HCT116 (cell line): ENCODE measurements at regions not wholly inside any gene's neighbourhood (a gene's known extent, or its start where the extent isn't known, plus 50 kb on each side); places are given as distances from the start of the nearest gene placed in this dataset.

Experiments used
- ATAC-seq: fragments of 200-7000 bp; cut with Tn5 transposase; 2 replicates; pipeline ENCODE4 v1.9.1; 2020; ENCODE audit warnings: mild to moderate bottlenecking, moderate library complexity
- BruUV-seq: library from RNA; stranded (reverse); fragments of 400-500 nt; replicated peaks from 2 replicates; lab custom pipeline; 2021; lab: Mats Ljungman, UMichigan
- CTCF ChIA-PET: fragments of 300-600 bp; sonication (Branson Sonifier 250); formaldehyde crosslinking; loops from one replicate; lab custom pipeline; 2021; ENCODE audit warnings: antibody characterized with exemption; lab: Charles Lee
- POLR2A ChIA-PET: fragments of 300-600, 350-600 bp; sonication (Branson Sonifier 250); formaldehyde crosslinking; loops from one replicate; lab custom pipeline; 2021; ENCODE audit warnings: antibody characterized with exemption; lab: Charles Lee
- RAD21 ChIA-PET, 2 experiments: fragments of 300-600 bp; sonication (Branson Sonifier 250); formaldehyde crosslinking; loops; one replicate each; lab custom pipeline; 2023; ENCODE audit warnings: low total read pairs in 2 of 2; ENCODE audit not compliant: uncharacterized antibody in 2 of 2, unreplicated experiment in 2 of 2, low non-redundant PET in 1 of 2; lab: Charles Lee
- DNase-seq: peaks from one replicate; pipeline ENCODE4 v3.0.0-alpha.2; 2010; ENCODE audit warnings: low read depth, low spot score
- H2AFZ ChIP-seq: fragments of 200-600 bp; shearing (Covaris generic), sonication (generic); 2 replicates; pipeline ENCODE4 v1.6.1; 2017; ENCODE audit warnings: low read depth, mixed run types, mixed read lengths, antibody characterized with exemption, low read length; ENCODE audit not compliant: poor library complexity, severe bottlenecking
- H3K27ac ChIP-seq: 2 replicates; pipeline ENCODE4 v1.5.1; 2012; ENCODE audit warnings: low read depth, low read length
- H3K27me3 ChIP-seq: fragments of 200-600 bp; sonication (generic); 2 replicates; pipeline ENCODE4 v1.6.1; 2016; ENCODE audit warnings: mixed run types, low read length, mixed read lengths; ENCODE audit not compliant: insufficient read depth
- H3K36me3 ChIP-seq, 2 experiments: fragments of 200-500 bp in 1 of 2; fragments of 200-600 bp in 1 of 2; sonication (Bioruptor generic) in 1 of 2; sonication (generic) in 1 of 2; 2 replicates each; pipeline versions ENCODE4 v1.5.1 to v1.6.1; 2014 to 2016; ENCODE audit warnings: low read length in 2 of 2, inconsistent platforms in 1 of 2, mixed read lengths in 1 of 2, mixed run types in 1 of 2; ENCODE audit not compliant: insufficient read depth in 2 of 2, control insufficient read depth in 1 of 2
- H3K4me1 ChIP-seq, 2 experiments: fragments of 200-600 bp in 1 of 2; sonication (generic) in 1 of 2; 2 replicates each; pipeline versions ENCODE4 v1.5.1 to v1.6.1; 2012 to 2017; ENCODE audit warnings: low read length in 2 of 2, inconsistent platforms in 1 of 2, mild to moderate bottlenecking in 1 of 2, mixed read lengths in 1 of 2, mixed run types in 1 of 2, moderate library complexity in 1 of 2; ENCODE audit not compliant: insufficient read depth in 2 of 2, control insufficient read depth in 1 of 2
- H3K4me2 ChIP-seq: fragments of 200-600 bp; sonication (generic); 2 replicates; pipeline ENCODE4 v1.6.1; 2017; ENCODE audit warnings: mixed run types, low read length, mixed read lengths
- H3K4me3 ChIP-seq, 2 experiments: fragments of 200-600 bp in 1 of 2; sonication (generic) in 1 of 2; replicated peaks in 1 of 2; 2 replicates each; pipeline ENCODE4 v1.5.1; 2011 to 2016; ENCODE audit warnings: low read length in 2 of 2, control low read depth in 1 of 2, low read depth in 1 of 2, mild to moderate bottlenecking in 1 of 2, mixed read lengths in 1 of 2, mixed run types in 1 of 2
- H3K79me2 ChIP-seq: fragments of 200-600 bp; sonication (generic); 2 replicates; pipeline ENCODE4 v1.6.1; 2017; ENCODE audit warnings: mild to moderate bottlenecking, mixed run types, low read length, moderate library complexity, mixed read lengths; ENCODE audit not compliant: insufficient read depth
- H3K9ac ChIP-seq: fragments of 200-600 bp; sonication (generic); 2 replicates; pipeline ENCODE4 v1.6.1; 2016; ENCODE audit warnings: low read length, mixed read lengths
- H3K9me2 ChIP-seq: fragments of 200-600 bp; sonication (generic), shearing (Covaris generic); 2 replicates; pipeline ENCODE4 v1.6.1; 2017; ENCODE audit warnings: mixed run types, mild to moderate bottlenecking, moderate library complexity; ENCODE audit not compliant: insufficient read depth
- H3K9me3 ChIP-seq, 2 experiments: fragments of 200-500 bp in 1 of 2; fragments of 200-600 bp in 1 of 2; sonication (Bioruptor generic) in 1 of 2; sonication (generic) in 1 of 2; 2 replicates each; pipeline ENCODE4 v1.6.1; 2014 to 2017; ENCODE audit warnings: low read length in 2 of 2, mixed read lengths in 2 of 2, inconsistent platforms in 1 of 2, low read depth in 1 of 2, mild to moderate bottlenecking in 1 of 2, mixed run types in 1 of 2, moderate library complexity in 1 of 2; ENCODE audit not compliant: control insufficient read depth in 1 of 2, insufficient read depth in 1 of 2
- H4K20me1 ChIP-seq: fragments of 200-600 bp; sonication (generic), shearing (Covaris generic); 2 replicates; pipeline ENCODE4 v1.6.1; 2017; ENCODE audit warnings: mixed run types, mild to moderate bottlenecking, moderate library complexity; ENCODE audit not compliant: insufficient read depth
- CBX3 ChIP-seq: IDR thresholded peaks from 2 replicates; pipeline ENCODE4 v1.6.1; 2012; ENCODE audit warnings: low read depth
- EGR1 ChIP-seq: IDR thresholded peaks from 2 replicates; pipeline ENCODE4 v1.6.1; 2012; ENCODE audit warnings: low read depth
- ELF1 ChIP-seq: IDR thresholded peaks from 2 replicates; pipeline ENCODE4 v1.6.1; 2012; ENCODE audit warnings: low read depth, borderline replicate concordance
- EZH2phosphoT487 ChIP-seq: fragments of 200-600 bp; IDR thresholded peaks from 2 replicates; pipeline ENCODE4 v1.6.1; 2018; ENCODE audit warnings: antibody characterized with exemption, borderline replicate concordance
- JUND ChIP-seq: IDR thresholded peaks from 2 replicates; pipeline ENCODE4 v1.6.1; 2012
- POLR2A ChIP-seq: IDR thresholded peaks from 2 replicates; pipeline ENCODE4 v1.7.0; 2011; ENCODE audit warnings: borderline replicate concordance; ENCODE audit not compliant: insufficient read depth, insufficient read length; ENCODE audit errors: extremely low read depth
- POLR2AphosphoS5 ChIP-seq: IDR thresholded peaks from 2 replicates; pipeline ENCODE4 v1.6.1; 2011; ENCODE audit warnings: mild to moderate bottlenecking, low read depth, low read length, moderate library complexity
- RAD21 ChIP-seq: IDR thresholded peaks from 2 replicates; pipeline ENCODE4 v1.6.1; 2012; ENCODE audit warnings: low read depth, mild to moderate bottlenecking
- REST ChIP-seq: IDR thresholded peaks from 2 replicates; pipeline ENCODE4 v1.6.1; 2012; ENCODE audit warnings: low read depth
- SIN3A ChIP-seq: IDR thresholded peaks from 2 replicates; pipeline ENCODE4 v1.6.1; 2012; ENCODE audit warnings: low read depth
- SP1 ChIP-seq: IDR thresholded peaks from 2 replicates; pipeline ENCODE4 v1.6.1; 2012; ENCODE audit warnings: low read depth
- SRF ChIP-seq: IDR thresholded peaks from 2 replicates; pipeline ENCODE4 v1.6.1; 2012; ENCODE audit warnings: low read depth
- TCF7L2 ChIP-seq: IDR thresholded peaks from 2 replicates; pipeline ENCODE4 v1.7.0; 2011; ENCODE audit warnings: borderline replicate concordance, inconsistent platforms; ENCODE audit not compliant: insufficient read depth, insufficient read length; ENCODE audit errors: extremely low read depth
- YY1 ChIP-seq: IDR thresholded peaks from 2 replicates; pipeline ENCODE4 v1.6.1; 2011; ENCODE audit warnings: low read length, low read depth, moderate library complexity, mild to moderate bottlenecking; ENCODE audit not compliant: insufficient replicate concordance; ENCODE audit errors: extremely low read depth
- ZFX ChIP-seq: fragments of 450-650 bp; IDR thresholded peaks from 2 replicates; pipeline ENCODE4 v1.6.1; 2017
- ZNF274 ChIP-seq: fragments of 200-500 bp; sonication (Bioruptor generic); IDR thresholded peaks from 2 replicates; pipeline ENCODE4 v1.6.1; 2014; ENCODE audit warnings: mild to moderate bottlenecking, low read depth, low read length, inconsistent platforms
- intact Hi-C: fragments of 100-400 bp; cut with micrococcal nuclease; formaldehyde crosslinking; loops from 2 replicates; pipeline ENCODE4 v1.10.0; 2022
- TF ChIP-seq, protein P1 (sequence below): IDR thresholded peaks from 2 replicates; pipeline ENCODE4 v1.6.1; 2012
- TF ChIP-seq, protein P2 (sequence below), 3 experiments: fragments of 200-600 bp in 1 of 3; sonication (generic) in 1 of 3; IDR thresholded peaks in 2 of 3; conservative IDR thresholded peaks in 1 of 3; 2 replicates each; pipeline ENCODE4 v1.5.1; 2012 to 2017; ENCODE audit warnings: low read depth in 2 of 3, low read length in 2 of 3, antibody characterized with exemption in 1 of 3, borderline replicate concordance in 1 of 3, control low read depth in 1 of 3, mild to moderate bottlenecking in 1 of 3, mixed read lengths in 1 of 3, mixed run types in 1 of 3, moderate library complexity in 1 of 3; ENCODE audit not compliant: insufficient read depth in 1 of 3

DNA sequence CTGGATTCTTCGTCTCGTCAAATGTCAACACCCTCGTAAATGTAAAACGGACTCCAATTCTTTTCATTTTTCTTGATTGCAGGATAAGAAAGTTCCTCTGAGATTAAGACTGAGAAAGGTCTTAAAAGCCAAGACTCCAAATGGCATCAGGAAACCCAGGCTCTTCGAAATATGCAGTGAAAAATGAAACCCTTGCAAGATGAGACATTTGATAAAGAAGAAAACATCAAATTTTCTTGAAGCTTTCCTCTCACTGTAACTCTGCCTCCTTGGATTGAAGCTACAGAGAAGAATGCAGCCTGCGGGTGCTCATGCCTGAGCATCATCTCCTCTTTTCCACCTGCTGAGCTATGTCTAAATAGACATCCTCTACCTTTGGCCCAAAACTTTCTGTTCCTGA lies 342.4 kb upstream of the THBS1 start:
- Histone ChIP-seq H3K4me2 (no peak overlapping the region), H3K79me2 (no peaks in the 10 kb centered on the region), H3K27me3 (no peaks in the 10 kb centered on the region), H3K4me3 (no peak overlapping the region), H3K9me3 (no peaks in the 10 kb centered on the region), H3K9ac (no peak overlapping the region), H3K4me1 (no peaks in the 10 kb centered on the region), H3K27ac (no peak overlapping the region), H2AFZ (no peak overlapping the region), H3K9me2 (no peaks in the 10 kb centered on the region), H4K20me1 (no peaks in the 10 kb centered on the region), H3K36me3 (no peaks in the 10 kb centered on the region)
- ChIA-PET RAD21 (no interaction called here), CTCF (no interaction called here), POLR2A (no interaction called here)
- ATAC-seq (no peak), DNase-seq (no peak)
- intact Hi-C loops, result no loop called here
- no TSS peak for BruUV-seq
- TF ChIP-seq REST (no peak), JUND (no peak), YY1 (no peak), ZNF274 (no peak), SIN3A (no peak), ELF1 (no peak), EZH2phosphoT487 (no peak), SRF (no peak), POLR2AphosphoS5 (no peak), POLR2A (no peak), ZFX (no peak), RAD21 (no peak), SP1 (no peak), TCF7L2 (no peak), EGR1 (no peak), CBX3 (no peak)
- TF ChIP-seq, protein P1, sequence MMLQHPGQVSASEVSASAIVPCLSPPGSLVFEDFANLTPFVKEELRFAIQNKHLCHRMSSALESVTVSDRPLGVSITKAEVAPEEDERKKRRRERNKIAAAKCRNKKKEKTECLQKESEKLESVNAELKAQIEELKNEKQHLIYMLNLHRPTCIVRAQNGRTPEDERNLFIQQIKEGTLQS, result no peak
- TF ChIP-seq, protein P2, sequence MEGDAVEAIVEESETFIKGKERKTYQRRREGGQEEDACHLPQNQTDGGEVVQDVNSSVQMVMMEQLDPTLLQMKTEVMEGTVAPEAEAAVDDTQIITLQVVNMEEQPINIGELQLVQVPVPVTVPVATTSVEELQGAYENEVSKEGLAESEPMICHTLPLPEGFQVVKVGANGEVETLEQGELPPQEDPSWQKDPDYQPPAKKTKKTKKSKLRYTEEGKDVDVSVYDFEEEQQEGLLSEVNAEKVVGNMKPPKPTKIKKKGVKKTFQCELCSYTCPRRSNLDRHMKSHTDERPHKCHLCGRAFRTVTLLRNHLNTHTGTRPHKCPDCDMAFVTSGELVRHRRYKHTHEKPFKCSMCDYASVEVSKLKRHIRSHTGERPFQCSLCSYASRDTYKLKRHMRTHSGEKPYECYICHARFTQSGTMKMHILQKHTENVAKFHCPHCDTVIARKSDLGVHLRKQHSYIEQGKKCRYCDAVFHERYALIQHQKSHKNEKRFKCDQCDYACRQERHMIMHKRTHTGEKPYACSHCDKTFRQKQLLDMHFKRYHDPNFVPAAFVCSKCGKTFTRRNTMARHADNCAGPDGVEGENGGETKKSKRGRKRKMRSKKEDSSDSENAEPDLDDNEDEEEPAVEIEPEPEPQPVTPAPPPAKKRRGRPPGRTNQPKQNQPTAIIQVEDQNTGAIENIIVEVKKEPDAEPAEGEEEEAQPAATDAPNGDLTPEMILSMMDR (IDR thresholded peaks at IDR 0.05 in 2 of 3, conservative IDR thresholded peaks at IDR 0.05 in 1 of 3; ENCODE audit: borderline replicate concordance in 1 of 3, insufficient read depth in 1 of 3, low read depth in 2 of 3, low read length in 2 of 3), result no peak
